PC-3 (cell line): ENCODE measurements at regions not wholly inside any gene's neighbourhood (a gene's known extent, or its start where the extent isn't known, plus 50 kb on each side); places are given as distances from the start of the nearest gene placed in this dataset.

Experiments used
- EZH2 ChIP-seq: fragments of 300-600 bp; sonication (generic); IDR thresholded peaks from one replicate; pipeline ENCODE4 v1.6.1; 2017; ENCODE audit warnings: antibody characterized with exemption, mild to moderate bottlenecking, low read length; ENCODE audit not compliant: unreplicated experiment
- TF ChIP-seq, protein P1 (sequence below): fragments of 300-600 bp; sonication (generic); conservative IDR thresholded peaks from 2 replicates; pipeline ENCODE4 v1.5.1; 2017; ENCODE audit warnings: antibody characterized with exemption, low read depth, mild to moderate bottlenecking, low read length

DNA sequence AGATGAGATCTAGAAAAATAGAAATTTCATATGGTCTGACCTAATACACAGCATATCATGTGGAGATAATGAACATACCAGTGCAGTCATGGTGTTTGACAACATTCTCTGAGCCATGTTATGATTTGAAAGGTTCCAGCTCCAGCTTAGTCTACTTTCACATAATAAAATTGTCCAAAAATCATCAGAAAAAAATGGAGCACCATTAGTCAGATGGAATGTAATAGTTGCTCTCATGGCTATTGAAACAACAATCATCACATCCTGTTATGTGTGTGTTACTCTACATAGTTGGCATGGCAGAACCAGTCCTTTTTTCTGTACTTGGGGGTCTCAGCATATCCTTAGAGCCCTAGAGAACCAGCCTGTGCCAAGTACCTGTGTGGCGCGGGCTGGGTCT lies 678.9 kb upstream of the FANCL start:
- TF ChIP-seq EZH2, result no peak
- TF ChIP-seq, protein P1, sequence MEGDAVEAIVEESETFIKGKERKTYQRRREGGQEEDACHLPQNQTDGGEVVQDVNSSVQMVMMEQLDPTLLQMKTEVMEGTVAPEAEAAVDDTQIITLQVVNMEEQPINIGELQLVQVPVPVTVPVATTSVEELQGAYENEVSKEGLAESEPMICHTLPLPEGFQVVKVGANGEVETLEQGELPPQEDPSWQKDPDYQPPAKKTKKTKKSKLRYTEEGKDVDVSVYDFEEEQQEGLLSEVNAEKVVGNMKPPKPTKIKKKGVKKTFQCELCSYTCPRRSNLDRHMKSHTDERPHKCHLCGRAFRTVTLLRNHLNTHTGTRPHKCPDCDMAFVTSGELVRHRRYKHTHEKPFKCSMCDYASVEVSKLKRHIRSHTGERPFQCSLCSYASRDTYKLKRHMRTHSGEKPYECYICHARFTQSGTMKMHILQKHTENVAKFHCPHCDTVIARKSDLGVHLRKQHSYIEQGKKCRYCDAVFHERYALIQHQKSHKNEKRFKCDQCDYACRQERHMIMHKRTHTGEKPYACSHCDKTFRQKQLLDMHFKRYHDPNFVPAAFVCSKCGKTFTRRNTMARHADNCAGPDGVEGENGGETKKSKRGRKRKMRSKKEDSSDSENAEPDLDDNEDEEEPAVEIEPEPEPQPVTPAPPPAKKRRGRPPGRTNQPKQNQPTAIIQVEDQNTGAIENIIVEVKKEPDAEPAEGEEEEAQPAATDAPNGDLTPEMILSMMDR, result no peak
